ENCODE measurements at regions not wholly inside any gene's neighbourhood (a gene's known extent, or its start where the extent isn't known, plus 50 kb on each side); places are given as distances from the start of the nearest gene placed in this dataset.
A peak's percentile ranks its signal among the peaks of the same experiment; 100 is the strongest.
"Not testable (repeated sequence)": the region's sequence is repeated elsewhere in the genome, so short reads cannot be mapped to it uniquely, and the experiment has no call there.

DNA sequence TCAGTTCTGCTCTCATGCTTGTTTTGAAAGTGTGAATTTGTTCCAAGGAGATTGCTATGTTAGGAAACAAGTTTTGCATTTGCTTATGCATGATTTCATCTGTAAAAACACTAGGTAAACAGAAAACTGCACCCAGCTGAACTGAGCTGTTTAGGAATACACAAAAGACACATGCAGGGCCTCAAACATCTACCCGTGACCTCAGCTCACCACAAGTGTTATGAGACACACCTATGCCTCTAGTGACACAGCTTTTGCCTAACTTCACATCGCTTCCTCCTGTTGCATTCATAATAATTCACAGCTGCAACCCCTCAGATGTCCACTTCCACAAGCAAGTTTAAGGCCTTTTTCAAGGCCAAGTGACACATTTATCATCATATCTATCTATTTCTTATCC is 98.0 kb upstream of the SLC24A3 start:
- no peak for DNase-seq (ENCODE audit: low spot score)

DNA sequence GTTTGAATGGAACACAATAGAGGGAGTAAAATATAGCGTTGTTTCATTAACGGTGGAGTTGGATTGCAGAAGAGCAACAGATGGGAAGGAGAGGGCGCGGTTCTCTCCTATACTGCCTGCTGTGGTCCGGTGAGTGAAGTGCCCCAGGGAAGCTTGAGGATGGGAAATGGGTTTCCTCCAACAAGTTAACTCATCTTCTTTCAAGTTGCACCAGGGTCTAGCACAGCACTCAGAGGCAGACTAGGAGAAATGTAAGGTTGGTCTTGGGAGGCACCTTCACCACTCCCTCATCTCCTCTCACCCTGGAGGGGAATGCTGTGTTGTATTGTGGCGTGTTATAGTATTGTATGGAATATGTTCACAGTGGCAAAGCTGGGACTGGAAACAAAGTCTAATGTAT is 96.9 kb upstream of the SLC24A3 start:
- no peak for DNase-seq (ENCODE audit: low spot score)

DNA sequence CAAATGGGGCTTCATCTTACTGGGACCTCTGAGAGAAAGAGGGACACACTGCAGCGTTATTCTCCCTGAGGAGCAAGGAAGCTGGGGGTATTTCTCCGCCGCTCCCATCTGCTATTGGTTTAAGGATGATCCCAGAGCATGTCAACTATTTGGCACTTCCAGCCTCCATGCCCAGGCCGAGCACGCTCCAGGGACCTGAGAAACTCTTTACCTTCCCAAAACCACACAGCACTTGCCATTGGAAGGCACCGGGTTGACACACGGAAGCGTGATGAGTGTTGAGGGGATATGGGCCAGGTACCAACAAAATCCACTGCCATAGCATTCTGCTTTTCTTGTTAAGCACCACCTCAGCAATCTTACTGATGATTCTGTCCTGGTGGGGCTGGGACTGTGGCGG is 92.4 kb upstream of the SLC24A3 start:
- no peak for DNase-seq (ENCODE audit: low spot score)

DNA sequence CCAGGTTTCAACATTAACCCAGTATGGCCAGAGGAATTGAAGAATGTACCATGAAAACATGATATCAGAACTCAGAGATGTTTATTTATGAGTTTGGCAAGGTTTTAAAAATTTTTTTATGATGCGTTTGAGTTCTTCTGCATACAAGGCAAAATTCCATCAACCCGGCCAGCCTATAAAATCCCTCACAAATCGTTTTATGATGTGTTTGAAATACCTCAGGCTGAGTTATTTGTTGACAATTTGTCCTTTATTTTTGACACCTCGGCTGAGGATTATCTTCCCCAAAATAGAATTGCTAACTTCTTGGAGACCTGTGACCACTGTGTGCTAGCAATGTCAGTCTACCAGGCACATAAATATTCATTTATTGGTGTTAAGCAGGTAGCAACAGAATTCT is 91.9 kb upstream of the SLC24A3 start:
- peak; percentile 52 for DNase-seq (ENCODE audit: low spot score)

DNA sequence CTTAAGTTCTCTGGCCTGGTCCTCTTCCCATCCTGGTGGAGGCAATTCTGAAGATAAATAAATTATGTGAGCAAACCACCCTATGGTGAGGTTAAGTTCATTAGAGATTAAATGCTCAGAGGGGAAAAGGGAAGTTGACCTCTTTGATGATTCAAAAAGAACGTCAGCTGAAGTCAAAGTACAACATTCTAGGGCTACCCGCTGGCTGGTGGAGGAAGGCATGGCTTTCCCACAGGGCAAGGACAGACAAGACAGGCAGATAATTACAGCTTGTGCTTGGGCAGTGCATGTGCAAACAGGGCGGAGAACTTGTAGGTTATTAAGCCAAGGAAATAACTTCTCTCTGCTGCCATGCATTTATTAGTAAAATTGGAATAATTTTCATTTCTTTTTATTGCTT is 91.0 kb upstream of the SLC24A3 start:
- DNase-seq (ENCODE audit: low spot score): no peak

DNA sequence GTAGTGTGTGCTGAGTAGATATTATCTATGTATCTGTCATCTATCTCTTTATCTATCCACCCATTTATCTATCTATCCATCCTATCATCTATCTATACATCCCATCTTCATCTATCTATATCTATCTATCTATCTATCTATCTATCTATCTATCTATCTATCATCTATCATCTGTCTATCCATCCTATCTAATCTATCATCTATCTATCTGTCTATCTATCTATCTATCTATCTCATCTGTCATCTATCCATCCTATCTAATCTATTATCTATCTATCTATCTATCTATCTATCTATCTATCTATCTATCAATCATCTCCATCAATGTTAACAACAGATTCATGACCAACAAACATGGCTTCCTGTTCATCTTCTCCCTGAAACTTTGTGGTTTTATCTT is 90.5 kb upstream of the SLC24A3 start:
- DNase-seq (ENCODE audit: low spot score): no peak

DNA sequence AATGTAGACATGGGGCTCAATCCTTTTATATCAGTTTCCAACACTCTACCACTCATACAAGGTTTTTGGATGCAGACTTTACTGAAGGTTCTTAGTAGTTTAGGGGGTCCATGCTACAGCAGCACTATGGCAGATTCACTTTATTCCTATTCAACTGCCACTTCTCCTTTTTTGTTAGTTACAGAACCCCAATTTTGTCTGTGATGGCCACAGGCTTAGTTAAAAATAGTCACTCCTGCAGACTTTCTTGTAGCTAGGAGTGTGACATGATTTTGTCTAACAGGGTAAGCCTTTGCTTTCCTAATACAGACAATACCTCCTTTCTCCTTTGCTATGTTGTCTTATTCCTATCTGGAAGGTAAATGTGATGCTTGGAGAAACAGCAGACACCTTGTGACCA is 90.0 kb upstream of the SLC24A3 start:
- no peak for DNase-seq (ENCODE audit: low spot score)

DNA sequence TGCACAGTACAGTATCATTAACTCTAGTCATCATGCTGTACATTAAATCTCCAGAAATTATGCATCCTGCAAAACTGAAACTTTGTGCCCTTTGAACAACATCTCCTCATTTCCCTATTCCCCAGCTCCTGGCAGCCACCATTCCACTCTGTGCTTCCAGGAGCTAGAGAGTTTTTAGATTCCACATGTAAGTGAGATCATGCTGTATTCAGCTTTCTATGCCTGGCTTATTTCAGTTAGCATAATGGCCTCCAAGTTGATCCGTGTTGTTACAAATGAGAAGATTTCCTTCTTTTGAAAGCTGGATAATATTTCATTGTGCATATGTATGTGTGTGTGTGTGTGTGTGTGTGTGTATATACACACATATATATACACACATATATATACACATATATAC is 86.9 kb upstream of the SLC24A3 start:
- DNase-seq (ENCODE audit: low spot score): no peak

DNA sequence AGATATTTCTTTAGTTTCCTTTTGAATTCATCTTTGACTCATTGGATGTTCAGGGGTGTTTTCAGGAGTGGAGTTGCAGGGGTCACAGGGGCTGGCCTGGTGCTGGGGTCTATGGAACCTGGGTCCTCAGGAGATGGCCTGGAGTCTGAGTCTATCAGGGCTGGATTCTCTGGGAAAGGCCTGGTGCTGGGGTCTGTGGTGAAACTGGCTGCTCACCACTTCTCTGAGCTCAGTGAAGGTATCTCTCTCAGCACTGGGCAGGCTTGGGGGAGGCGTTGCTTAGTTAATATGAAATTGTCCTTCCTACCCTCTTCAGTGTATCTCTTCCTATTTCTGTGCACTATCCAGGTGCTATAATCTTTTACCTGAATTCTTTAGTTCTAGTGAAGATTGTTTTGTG is 83.1 kb upstream of the SLC24A3 start:
- DNase-seq (ENCODE audit: low spot score): no peak

DNA sequence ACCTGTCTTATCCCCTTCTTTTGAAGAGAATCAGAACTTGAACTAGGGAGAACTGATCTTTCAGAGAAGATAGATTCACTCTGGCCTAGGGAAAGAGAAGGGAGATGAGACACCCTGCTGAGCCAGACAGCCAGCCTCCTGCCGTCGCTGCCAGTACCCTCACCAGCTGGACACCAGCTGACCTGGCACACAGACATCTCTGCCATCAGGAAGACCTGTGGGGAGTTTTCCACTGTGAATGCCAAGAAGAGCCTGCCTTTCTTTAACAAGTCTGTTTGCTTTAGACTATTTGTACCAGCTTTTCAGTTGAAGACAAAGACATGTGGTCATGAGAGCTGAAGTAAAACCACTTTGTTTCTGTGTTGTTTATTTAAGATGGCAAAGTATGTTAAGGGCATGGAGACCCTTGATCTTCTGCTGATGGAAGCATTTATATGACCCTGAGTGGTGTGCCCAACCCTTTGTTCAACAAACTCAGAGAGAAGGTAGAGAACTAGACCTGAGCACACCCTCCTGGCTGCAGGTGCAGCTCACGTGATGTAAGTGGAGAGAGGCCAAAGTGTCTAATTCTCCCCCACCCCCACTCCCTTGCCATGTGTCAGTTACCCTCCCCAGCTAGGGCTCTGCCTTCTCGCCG is 82.3 kb upstream of the SLC24A3 start:
- DNase-seq (ENCODE audit: low spot score): no peak

DNA sequence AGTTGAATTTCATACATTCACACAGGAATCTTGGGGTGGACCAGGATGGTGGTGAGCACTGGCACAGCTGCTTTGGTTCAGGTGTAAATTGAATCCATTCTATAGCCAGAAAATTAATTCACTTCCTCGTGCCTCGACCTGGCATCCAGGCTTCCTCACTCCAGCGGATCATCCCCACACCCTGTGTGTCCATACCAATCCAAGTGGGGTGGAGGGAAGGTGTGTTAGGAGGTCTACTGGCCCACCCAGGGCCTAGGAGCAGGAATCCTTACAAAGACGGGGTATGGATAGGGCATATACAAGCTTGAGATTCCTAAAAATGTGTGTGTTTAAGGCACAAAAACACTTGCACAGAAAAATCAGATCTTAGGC is 81.8 kb upstream of the SLC24A3 start:
- DNase-seq (ENCODE audit: low spot score): no peak

DNA sequence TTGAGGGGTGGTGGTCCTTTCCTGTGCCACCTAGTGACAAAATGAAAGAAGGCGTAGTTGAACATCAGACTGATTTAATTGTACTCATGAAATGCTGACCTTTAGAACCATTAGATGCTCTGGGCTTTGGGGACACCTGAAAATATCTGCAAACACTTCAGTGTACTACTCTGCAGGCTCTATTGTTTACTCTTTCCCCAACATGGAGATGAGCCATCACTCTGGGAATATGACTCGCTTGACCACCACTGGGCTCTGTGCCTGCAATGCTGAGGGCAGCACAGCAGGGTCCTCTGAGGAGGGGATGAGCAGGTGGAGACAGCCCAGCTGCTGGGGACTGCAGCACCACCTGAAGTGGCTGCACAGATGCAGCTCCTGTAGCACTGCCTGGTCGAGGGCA is 74.8 kb upstream of the SLC24A3 start:
- no peak for DNase-seq (ENCODE audit: low spot score)

DNA sequence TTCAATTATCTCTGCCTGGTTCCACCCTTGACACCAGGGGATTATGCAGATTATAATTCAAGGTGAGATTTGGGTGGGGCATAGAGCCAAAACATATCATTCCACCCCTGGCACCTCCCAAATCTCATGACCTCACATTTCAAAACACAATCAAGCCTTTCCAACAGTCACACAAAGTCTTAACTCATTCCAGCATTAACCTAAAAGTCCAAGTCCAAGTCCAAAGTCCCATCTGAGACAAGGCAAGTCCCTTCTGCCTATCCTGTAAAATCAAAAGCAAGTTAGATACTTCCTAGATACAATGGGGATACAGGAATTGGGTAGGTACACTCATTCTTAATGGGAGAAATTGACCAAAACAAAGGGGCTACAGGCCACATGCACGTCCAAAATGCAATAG is 73.7 kb upstream of the SLC24A3 start:
- DNase-seq (ENCODE audit: low spot score): no peak

DNA sequence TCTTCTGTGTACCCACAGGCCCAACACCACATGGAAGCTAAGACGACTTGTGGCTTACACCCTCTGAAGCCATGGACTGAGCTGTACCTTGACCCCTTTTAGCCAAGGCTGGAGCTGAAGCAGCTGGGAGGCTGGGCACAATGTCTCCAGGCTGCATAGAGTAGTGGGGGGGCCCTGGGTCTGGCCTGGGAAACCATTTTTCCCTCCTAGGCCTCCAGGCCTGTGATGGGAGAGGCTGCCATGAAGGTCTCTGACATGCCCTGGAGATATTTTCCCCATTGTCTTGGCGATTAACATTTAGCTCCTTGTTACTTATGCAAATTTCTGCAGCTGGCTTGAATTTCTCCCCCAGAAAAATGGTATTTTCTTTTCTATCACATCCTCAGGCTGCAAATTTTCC is 72.9 kb upstream of the SLC24A3 start:
- DNase-seq (ENCODE audit: low spot score): not testable (repeated sequence)

DNA sequence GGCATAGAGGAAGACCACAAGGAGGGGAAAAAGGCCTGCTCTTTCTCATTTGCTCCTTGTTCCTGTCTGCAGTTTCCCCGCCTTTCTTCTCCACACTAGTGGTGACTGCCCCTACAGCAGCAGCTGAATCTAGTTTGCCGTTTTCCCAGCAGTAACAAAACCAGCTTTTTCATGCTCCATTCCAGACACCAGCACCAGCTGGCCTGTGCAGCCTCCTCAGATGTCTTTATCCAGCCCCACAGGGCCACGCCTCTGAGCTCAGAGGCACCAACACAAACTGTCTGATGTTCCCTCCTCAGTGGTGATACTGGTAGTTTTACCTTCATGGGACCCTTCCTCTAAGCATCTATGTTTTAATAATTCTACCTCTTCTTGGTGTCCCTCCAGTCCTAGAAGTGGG is 70.4 kb upstream of the SLC24A3 start:
- no peak for DNase-seq (ENCODE audit: low spot score)

DNA sequence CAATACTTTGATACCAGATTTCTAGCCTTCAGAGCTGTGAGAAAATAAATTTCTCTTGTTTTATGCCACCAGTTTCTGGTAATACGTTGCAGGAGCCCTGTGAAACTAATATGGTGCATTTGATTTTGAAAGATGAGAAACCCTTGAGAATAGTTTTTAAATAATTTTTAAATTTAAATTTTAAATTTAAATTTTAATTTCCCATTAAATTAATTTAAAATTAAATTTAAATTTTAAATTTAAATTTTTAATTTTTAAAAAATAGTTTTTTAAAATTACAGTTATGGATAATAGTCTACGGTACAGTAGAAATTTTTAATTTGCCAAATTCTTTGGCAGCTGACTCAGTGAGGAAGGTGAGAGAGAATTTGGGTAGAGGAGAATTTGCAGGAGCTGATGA is 68.6 kb upstream of the SLC24A3 start:
- DNase-seq (ENCODE audit: low spot score): no peak

DNA sequence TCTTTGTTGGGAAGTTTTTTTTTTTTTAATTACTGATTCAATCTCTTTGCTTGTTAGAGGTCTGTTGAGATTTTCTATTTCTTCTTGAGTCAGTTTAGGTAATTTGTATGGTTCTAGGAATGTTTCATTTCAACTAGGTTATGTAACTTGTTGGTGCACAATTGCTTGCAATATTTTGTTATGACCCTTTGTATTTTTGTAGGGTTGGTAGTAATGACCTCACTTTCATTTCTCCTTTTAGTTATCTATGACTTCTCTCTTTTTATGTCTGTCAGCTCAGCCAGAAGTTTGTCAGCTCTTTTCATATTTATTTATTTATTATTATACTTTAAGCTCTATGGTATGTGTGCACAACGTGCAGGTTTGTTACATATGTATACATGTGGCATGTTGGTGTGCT is 51.1 kb upstream of the SLC24A3 start:
- DNase-seq (ENCODE audit: low spot score): no peak

All from ureter (tissue), 1 donor.